NCI-H2171 (cell line): ENCODE measurements at regions not wholly inside any gene's neighbourhood (a gene's known extent, or its start where the extent isn't known, plus 50 kb on each side); places are given as distances from the start of the nearest gene placed in this dataset.

Source experiments
- DNase-seq: peaks from one replicate; lab custom pipeline; 2025; lab: John Stamatoyannopoulos, UW

GRCh38 chr3:152054315-152054714, 180.9 kb downstream of the SUCNR1 start:
- no peak for DNase-seq

- DNase-seq, result no peak
These were observed 182.6 kb downstream of the SUCNR1 start for GRCh38 chr3:152056073-152056472.

- no peak for DNase-seq
These were observed 183.0 kb downstream of the SUCNR1 start for GRCh38 chr3:152056481-152056880.

GRCh38 chr3:152056987-152057386, 183.5 kb downstream of the SUCNR1 start:
- DNase-seq, result no peak

GRCh38 chr3:152058856-152059255, 185.4 kb downstream of the SUCNR1 start:
- no peak for DNase-seq

- DNase-seq, result no peak
These were observed 187.3 kb downstream of the SUCNR1 start for GRCh38 chr3:152060701-152061100.

- DNase-seq, result no peak
These were observed 187.9 kb downstream of the SUCNR1 start for GRCh38 chr3:152061296-152061695.

- DNase-seq, result no peak
These were observed 196.4 kb downstream of the SUCNR1 start for GRCh38 chr3:152069871-152070270.

GRCh38 chr3:152071315-152071714, 197.4 kb upstream of the MBNL1 start:
- DNase-seq, result no peak

- no peak for DNase-seq
These were observed 196.8 kb upstream of the MBNL1 start for GRCh38 chr3:152071924-152072323.

- no peak for DNase-seq
These were observed 195.5 kb upstream of the MBNL1 start for GRCh38 chr3:152073267-152073666.

- DNase-seq, result no peak
These were observed 192.6 kb upstream of the MBNL1 start for GRCh38 chr3:152076148-152076547.

GRCh38 chr3:152079980-152080379, 188.7 kb upstream of the MBNL1 start:
- no peak for DNase-seq

- no peak for DNase-seq
These were observed 185.6 kb upstream of the MBNL1 start for GRCh38 chr3:152083135-152083534.

GRCh38 chr3:152084441-152085158, 184.1 kb upstream of the MBNL1 start:
- DNase-seq, result no peak

GRCh38 chr3:152087153-152087552, 181.6 kb upstream of the MBNL1 start:
- DNase-seq, result no peak

GRCh38 chr3:152089528-152089927, 179.2 kb upstream of the MBNL1 start:
- DNase-seq, result no peak

GRCh38 chr3:152091725-152092124, 177.0 kb upstream of the MBNL1 start:
- DNase-seq, result no peak

- DNase-seq, result no peak
These were observed 174.8 kb upstream of the MBNL1 start for GRCh38 chr3:152093901-152094300.

- no peak for DNase-seq
These were observed 174.3 kb upstream of the MBNL1 start for GRCh38 chr3:152094406-152094805.

GRCh38 chr3:152095472-152095871, 173.3 kb upstream of the MBNL1 start:
- DNase-seq, result no peak

GRCh38 chr3:152096280-152096906, 172.3 kb upstream of the MBNL1 start:
- DNase-seq, result no peak

GRCh38 chr3:152097120-152097519, 171.6 kb upstream of the MBNL1 start:
- no peak for DNase-seq

GRCh38 chr3:152097770-152098169, 171.0 kb upstream of the MBNL1 start:
- no peak for DNase-seq
